H1 (cell line): ENCODE measurements at regions not wholly inside any gene's neighbourhood (a gene's known extent, or its start where the extent isn't known, plus 50 kb on each side); places are given as distances from the start of the nearest gene placed in this dataset.

Experiments
- CTCF ChIA-PET: fragments of 300-600 bp; sonication (Branson Sonifier 250); formaldehyde crosslinking; loops from one replicate; lab custom pipeline; 2021; ENCODE audit not compliant: partially characterized antibody; lab: Charles Lee
- POLR2A ChIA-PET: fragments of 300-600 bp; sonication (Branson Sonifier 250); formaldehyde crosslinking; loops from one replicate; lab custom pipeline; 2021; ENCODE audit warnings: inconsistent platforms; ENCODE audit not compliant: partially characterized antibody; lab: Charles Lee
- DNase-seq, 2 experiments: peaks; one replicate each; pipeline versions ENCODE4 v3.0.0 to v3.0.0-alpha.2; 2010 to 2022; ENCODE audit warnings: low spot score in 2 of 2, low read depth in 1 of 2, mixed read lengths in 1 of 2
- FAIRE-seq: peaks from 2 replicates; lab custom pipeline; 2011; peaks lifted over from hg19 to GRCh38; lab: Jason Lieb, UNC
- H2AFZ ChIP-seq: 2 replicates; pipeline ENCODE4 v1.8.1; 2012; ENCODE audit warnings: low read length, inconsistent platforms
- H2AK5ac ChIP-seq: 2 replicates; pipeline ENCODE4 v1.6.1; 2013; ENCODE audit warnings: low read depth, low read length
- H2BK120ac ChIP-seq: replicated peaks from 2 replicates; pipeline ENCODE3; 2013; ENCODE audit warnings: low read depth, low read length, inconsistent platforms
- H2BK12ac ChIP-seq: 2 replicates; pipeline ENCODE4 v1.6.1; 2013; ENCODE audit warnings: low read depth, low read length
- H2BK15ac ChIP-seq: 2 replicates; pipeline ENCODE4 v1.6.1; 2013; ENCODE audit warnings: low read length
- H2BK20ac ChIP-seq: 2 replicates; pipeline ENCODE4 v1.6.1; 2013; ENCODE audit warnings: low read length
- H2BK5ac ChIP-seq: 2 replicates; pipeline ENCODE4 v1.6.1; 2013; ENCODE audit warnings: low read depth, low read length
- H3K14ac ChIP-seq: 2 replicates; pipeline ENCODE4 v1.6.1; 2013; ENCODE audit warnings: inconsistent platforms; ENCODE audit not compliant: insufficient read length
- H3K18ac ChIP-seq: 2 replicates; pipeline ENCODE4 v1.6.1; 2013; ENCODE audit warnings: low read length; ENCODE audit errors: extremely low read depth
- H3K23ac ChIP-seq: 2 replicates; pipeline ENCODE4 v1.6.1; 2013; ENCODE audit warnings: inconsistent platforms; ENCODE audit not compliant: insufficient read length
- H3K23me2 ChIP-seq: 2 replicates; pipeline ENCODE4 v1.6.1; 2013; ENCODE audit warnings: low read depth, low read length
- H3K27ac ChIP-seq: 2 replicates; pipeline ENCODE4 v1.6.1; 2011; ENCODE audit warnings: low read depth, low read length, inconsistent platforms
- H3K27me3 ChIP-seq, 4 experiments: replicated peaks in 1 of 4; 1 replicate in 1 of 4; 2 replicates in 3 of 4; pipeline versions ENCODE4 v1.6.1 to v1.8.1; 2011 to 2013; ENCODE audit warnings: low read length in 3 of 4, mild to moderate bottlenecking in 3 of 4, inconsistent platforms in 2 of 4, mixed read lengths in 2 of 4, moderate library complexity in 1 of 4; ENCODE audit not compliant: control insufficient read depth in 3 of 4, insufficient read depth in 3 of 4; ENCODE audit errors: extremely low read depth in 1 of 4
- H3K36me3 ChIP-seq, 4 experiments: 2 replicates each; pipeline versions ENCODE4 v1.6.1 to v1.8.1; 2011 to 2013; ENCODE audit warnings: mild to moderate bottlenecking in 4 of 4, low read length in 3 of 4, moderate library complexity in 2 of 4, control low read depth in 1 of 4, inconsistent platforms in 1 of 4; ENCODE audit not compliant: insufficient read depth in 4 of 4, control insufficient read depth in 2 of 4
- H3K4ac ChIP-seq: replicated peaks from 2 replicates; pipeline ENCODE3; 2013; ENCODE audit warnings: low read length, low read depth, mixed read lengths, inconsistent platforms; ENCODE audit not compliant: insufficient read length
- H3K4me1 ChIP-seq, 4 experiments: replicated peaks in 1 of 4; 1 replicate in 1 of 4; 2 replicates in 3 of 4; pipeline versions ENCODE4 v1.6.1 to v1.8.1; 2011 to 2013; ENCODE audit warnings: low read length in 3 of 4, inconsistent platforms in 2 of 4, mixed read lengths in 1 of 4; ENCODE audit not compliant: insufficient read depth in 4 of 4, control insufficient read depth in 3 of 4
- H3K4me2 ChIP-seq, 2 experiments: 2 replicates each; pipeline versions ENCODE4 v1.6.1 to v1.8.1; 2011 to 2013; ENCODE audit warnings: low read depth in 2 of 2, low read length in 2 of 2, control low read depth in 1 of 2, inconsistent platforms in 1 of 2, mild to moderate bottlenecking in 1 of 2; ENCODE audit not compliant: insufficient read depth in 1 of 2
- H3K4me3 ChIP-seq, 4 experiments: fragments of 200-600, 300-600 bp in 1 of 4; sonication (generic), shearing (Covaris generic), sonication (Bioruptor Twin) in 1 of 4; 2 replicates each; pipeline versions ENCODE4 v1.5.1 to v1.8.1; 2011 to 2016; ENCODE audit warnings: low read length in 4 of 4, low read depth in 3 of 4, control low read depth in 2 of 4, inconsistent platforms in 2 of 4, mild to moderate bottlenecking in 2 of 4, mixed read lengths in 1 of 4, moderate library complexity in 1 of 4; ENCODE audit not compliant: insufficient read depth in 2 of 4; ENCODE audit errors: extremely low read depth in 1 of 4
- H3K56ac ChIP-seq: replicated peaks from 2 replicates; pipeline ENCODE3; 2013; ENCODE audit warnings: low read depth, mild to moderate bottlenecking, mixed read lengths, low read length, inconsistent platforms; ENCODE audit not compliant: insufficient read length
- H3K79me1 ChIP-seq: 2 replicates; pipeline ENCODE4 v1.6.1; 2013; ENCODE audit warnings: low read depth, low read length, control low read depth
- H3K79me2 ChIP-seq, 2 experiments: 2 replicates each; pipeline versions ENCODE4 v1.6.1 to v1.8.1; 2012 to 2013; ENCODE audit warnings: low read length in 2 of 2, mild to moderate bottlenecking in 2 of 2, inconsistent platforms in 1 of 2; ENCODE audit not compliant: insufficient read depth in 2 of 2, control insufficient read depth in 1 of 2
- H3K9ac ChIP-seq, 4 experiments: replicated peaks in 1 of 4; 1 replicate in 1 of 4; 2 replicates in 3 of 4; pipeline versions ENCODE4 v1.6.1 to v1.8.1; 2011 to 2013; ENCODE audit warnings: low read depth in 3 of 4, low read length in 3 of 4, control low read depth in 2 of 4, mild to moderate bottlenecking in 2 of 4, moderate library complexity in 2 of 4, inconsistent platforms in 1 of 4; ENCODE audit errors: extremely low read depth in 1 of 4
- H3K9me3 ChIP-seq, 2 experiments: 2 replicates each; pipeline versions ENCODE4 v1.6.1 to v1.8.1; 2012 to 2013; ENCODE audit warnings: mild to moderate bottlenecking in 2 of 2, moderate library complexity in 2 of 2, control low read depth in 1 of 2, inconsistent platforms in 1 of 2, low read depth in 1 of 2, low read length in 1 of 2, mixed read lengths in 1 of 2; ENCODE audit not compliant: insufficient read depth in 2 of 2
- H4K20me1 ChIP-seq, 2 experiments: replicated peaks in 1 of 2; 2 replicates each; pipeline versions ENCODE3 to v1.8.1; 2011 to 2013; ENCODE audit warnings: inconsistent platforms in 2 of 2, low read length in 2 of 2, mild to moderate bottlenecking in 1 of 2; ENCODE audit not compliant: insufficient read depth in 2 of 2, control insufficient read depth in 1 of 2
- H4K5ac ChIP-seq: 2 replicates; pipeline ENCODE4 v1.6.1; 2013; ENCODE audit warnings: low read length, low read depth, mixed read lengths, inconsistent platforms; ENCODE audit not compliant: insufficient read length
- H4K8ac ChIP-seq: 2 replicates; pipeline ENCODE4 v1.8.0; 2013; ENCODE audit warnings: mild to moderate bottlenecking, moderate library complexity, low read length, inconsistent platforms; ENCODE audit not compliant: insufficient read depth; ENCODE audit errors: extremely low read depth
- H4K91ac ChIP-seq: replicated peaks from 2 replicates; pipeline ENCODE3; 2013; ENCODE audit warnings: low read length, mixed read lengths, inconsistent platforms; ENCODE audit not compliant: insufficient read length
- BCL11A ChIP-seq, 2 experiments: IDR thresholded peaks; one replicate each; pipeline ENCODE4 v1.6.1; 2011; ENCODE audit warnings: low read depth in 2 of 2, low read length in 2 of 2, mild to moderate bottlenecking in 2 of 2
- RFX5 ChIP-seq: IDR thresholded peaks from 2 replicates; pipeline ENCODE4 v1.6.1; 2011; ENCODE audit warnings: low read depth, low read length, improper control_type of control experiment, borderline replicate concordance
- SUZ12 ChIP-seq: fragments of 200-600 bp; sonication (generic); IDR thresholded peaks from 2 replicates; pipeline ENCODE4 v1.6.1; 2012; ENCODE audit warnings: mild to moderate bottlenecking, inconsistent platforms, low read length, moderate library complexity, mixed read lengths
- WGBS, 2 experiments: shearing (Covaris generic) in 1 of 2; methylation state at CpG; one replicate each; pipeline versions ENCODE4 v1.1.6 to v1.1.7; 2013 to 2015; ENCODE audit warnings: low lambda C conversion rate in 2 of 2, mixed read lengths in 2 of 2, inconsistent platforms in 1 of 2, low coverage in 1 of 2, missing lambda C conversion rate in 1 of 2; ENCODE audit not compliant: insufficient replicate concordance in 2 of 2, insufficient coverage in 1 of 2, insufficient read length in 1 of 2; ENCODE audit errors: extremely low coverage in 1 of 2, missing lambda C conversion rate in 1 of 2; 5-methylcytosine and 5-hydroxymethylcytosine counted together

GRCh38 chr5:92906798-92907376 lies 674.1 kb downstream of the NR2F1-AS1 start:
- Histone ChIP-seq H3K4ac (no peak overlapping the region), H4K5ac (no peak overlapping the region), H3K27ac (no peak overlapping the region), H3K36me3 (no peaks in the 10 kb centered on the region), H2BK15ac (no peak overlapping the region), H2AFZ (no peak overlapping the region), H3K18ac (no peak overlapping the region), H2BK5ac (no peak overlapping the region), H4K8ac (no peak overlapping the region), H3K9ac (no peak overlapping the region), H3K4me2 (no peak overlapping the region), H3K27me3 (no peaks in the 10 kb centered on the region), H3K4me1 (peaks cover 2 to 18% (median 6%) of the 10 kb centered on the region in 4 experiments; a peak in 6 of 7 replicates), H3K9me3 (no peaks in the 10 kb centered on the region), H2BK20ac (no peak overlapping the region), H3K56ac (no peak overlapping the region), H2BK12ac (no peak overlapping the region), H2AK5ac (no peak overlapping the region), H4K91ac (no peak overlapping the region), H3K79me1 (no peaks in the 10 kb centered on the region), H3K23me2 (no peaks in the 10 kb centered on the region; the same call in 1 of the 2 replicates), H3K14ac (no peak overlapping the region), H2BK120ac (no peak overlapping the region), H3K79me2 (no peaks in the 10 kb centered on the region), H3K4me3 (no peak overlapping the region), H3K23ac (no peak overlapping the region), H4K20me1 (no peaks in the 10 kb centered on the region)
- FAIRE-seq = no peak
- TF ChIP-seq RFX5 (no peak), SUZ12 (no peak), BCL11A (IDR thresholded peaks at IDR 0.05; ENCODE audit: low read depth in 2 of 2, low read length in 2 of 2) (no peak)
- ChIA-PET POLR2A (no interaction called here), CTCF (interaction anchor here (4.5 kb wide), 1 partner anchor 7 kb away, joined by 28 read pairs; no protein-coding TSS in a partner anchor)
- no peak for DNase-seq
- 93% methylated on average over 6 of the region's 6 CpGs; no CpG with 5 or more reads in 1 of the 2 experiments for WGBS, 2 experiments
